ENCODE measurements at regions not wholly inside any gene's neighbourhood (a gene's known extent, or its start where the extent isn't known, plus 50 kb on each side); places are given as distances from the start of the nearest gene placed in this dataset.
A peak's percentile ranks its signal among the peaks of the same experiment; 100 is the strongest.

DNA sequence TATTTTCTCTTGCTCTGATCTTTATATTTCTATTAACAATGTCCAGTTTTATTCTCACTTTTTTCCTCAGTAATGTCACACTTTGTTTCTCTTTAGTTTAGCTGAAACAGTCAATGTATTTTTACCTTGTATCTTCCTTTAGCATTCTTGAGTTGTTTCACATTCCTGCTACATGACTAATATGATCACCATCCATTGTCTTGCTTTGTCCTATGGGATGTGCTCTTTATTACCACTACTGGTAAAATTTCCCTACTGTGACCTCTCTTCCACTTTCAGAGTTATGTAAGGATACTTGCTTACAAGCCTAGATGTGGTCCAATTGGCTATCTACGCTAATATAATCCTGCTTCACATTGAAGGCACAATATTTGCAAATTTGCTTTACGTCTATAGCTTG, 457.9 kb downstream of the PIK3C3 start:
- no peak for DNase-seq

DNA sequence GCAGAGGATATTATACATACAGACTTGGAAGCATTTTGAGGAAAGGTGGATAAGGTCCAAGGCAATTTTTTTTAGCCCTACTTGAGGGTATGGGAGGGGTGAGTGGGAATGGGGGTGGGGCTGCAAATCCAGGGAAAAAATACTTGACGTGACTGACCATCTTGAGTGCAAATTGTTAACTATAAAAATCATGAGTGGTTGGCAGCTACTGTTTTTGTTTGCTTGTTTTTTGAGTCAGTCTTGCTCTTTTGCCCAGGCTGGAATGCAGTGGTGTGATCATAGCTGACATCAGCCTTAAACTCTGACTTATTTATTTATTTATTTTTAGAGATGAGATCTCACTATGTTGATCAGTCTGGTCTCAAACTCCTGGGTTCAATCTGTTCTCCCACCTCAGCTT, 458.8 kb downstream of the PIK3C3 start:
- DNase-seq = no peak

DNA sequence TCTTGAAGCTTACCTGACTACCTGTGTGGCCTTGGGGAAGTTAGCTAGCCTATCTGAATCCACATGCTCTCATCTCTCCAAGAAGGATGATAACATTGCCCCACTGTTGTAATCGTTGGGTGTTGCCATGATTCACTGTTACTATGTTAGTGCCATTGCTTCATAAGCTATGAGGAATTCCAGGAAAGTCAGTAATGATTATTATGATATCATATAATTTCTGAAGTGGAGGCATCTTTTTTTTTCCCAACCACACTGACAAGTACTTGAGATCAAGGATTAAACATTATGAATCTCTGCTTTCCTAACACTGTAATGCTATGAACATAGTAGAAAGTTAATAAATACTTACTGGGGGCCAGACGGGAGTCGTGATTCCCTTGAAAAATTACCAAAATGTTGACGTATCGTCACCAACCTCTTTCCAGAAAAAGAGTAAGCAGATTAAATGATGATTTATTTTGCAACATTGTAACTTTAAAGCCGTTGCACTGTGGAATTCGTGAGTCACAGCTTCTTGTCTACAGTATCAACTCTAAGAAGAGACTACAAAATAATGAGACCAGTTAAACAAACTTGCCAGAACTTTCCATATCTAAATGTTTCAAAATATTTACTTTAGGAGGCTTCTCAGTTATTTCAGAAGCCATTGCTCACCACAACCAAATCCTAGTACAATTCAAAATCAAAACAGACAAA, 459.9 kb downstream of the PIK3C3 start:
- no peak for DNase-seq

DNA sequence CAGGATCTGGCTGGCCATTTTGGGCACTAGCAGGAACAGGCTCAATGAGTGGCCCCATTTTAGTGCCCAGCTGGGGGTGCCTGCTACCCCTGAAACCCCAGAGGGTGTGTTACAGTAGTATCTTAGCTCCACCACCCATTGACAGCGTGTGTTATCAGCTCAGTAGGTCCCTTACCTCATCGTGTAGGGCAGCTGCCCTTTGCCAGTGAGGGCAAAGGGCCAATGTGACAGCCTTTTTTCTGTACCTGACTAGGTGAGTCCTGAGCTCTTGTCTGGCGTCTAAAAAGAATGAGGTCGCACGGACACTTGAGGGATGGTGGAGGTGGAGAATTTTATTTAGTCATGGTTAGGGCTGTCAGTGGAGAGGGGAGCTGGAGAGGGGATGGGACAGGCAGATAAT, 462.2 kb downstream of the PIK3C3 start:
- DNase-seq = no peak

DNA sequence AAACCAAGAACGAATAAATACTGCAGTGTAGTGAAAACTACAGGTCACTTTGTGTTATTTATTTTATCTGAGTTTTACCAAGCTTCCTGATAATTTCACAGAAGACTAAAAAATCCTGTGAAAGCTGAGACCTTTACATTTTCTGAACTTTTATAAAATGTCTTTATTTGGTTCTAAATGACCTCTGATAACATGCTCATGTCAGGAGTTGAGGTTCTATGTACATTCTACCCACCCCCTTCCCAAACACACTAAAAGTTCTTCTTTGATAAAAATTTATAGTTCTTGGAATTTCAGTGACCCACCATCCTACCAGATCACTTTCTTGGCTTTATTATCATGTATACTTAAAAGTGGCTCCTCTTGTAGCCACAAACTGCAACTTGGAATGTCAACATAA, 463.1 kb downstream of the PIK3C3 start:
- DNase-seq = no peak

DNA sequence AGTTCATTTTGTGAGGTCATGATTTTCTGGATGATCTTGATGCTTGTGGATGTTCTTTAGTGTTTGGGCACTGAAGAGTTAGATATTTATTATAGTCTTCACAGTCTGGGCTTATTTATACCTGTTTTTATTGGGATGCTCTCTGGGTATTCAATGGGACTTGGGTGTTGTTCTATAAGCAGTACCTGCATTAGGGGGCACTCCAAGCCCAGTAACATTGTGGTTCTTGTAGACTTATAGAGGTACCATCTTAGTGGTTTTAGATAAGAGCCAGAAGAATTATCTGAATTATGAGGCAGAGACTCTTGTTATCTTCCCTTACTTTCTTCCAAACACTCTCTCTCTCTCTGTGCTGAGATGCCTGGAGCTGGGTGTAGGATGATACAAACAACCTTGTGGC, 470.0 kb downstream of the PIK3C3 start:
- DNase-seq = no peak

DNA sequence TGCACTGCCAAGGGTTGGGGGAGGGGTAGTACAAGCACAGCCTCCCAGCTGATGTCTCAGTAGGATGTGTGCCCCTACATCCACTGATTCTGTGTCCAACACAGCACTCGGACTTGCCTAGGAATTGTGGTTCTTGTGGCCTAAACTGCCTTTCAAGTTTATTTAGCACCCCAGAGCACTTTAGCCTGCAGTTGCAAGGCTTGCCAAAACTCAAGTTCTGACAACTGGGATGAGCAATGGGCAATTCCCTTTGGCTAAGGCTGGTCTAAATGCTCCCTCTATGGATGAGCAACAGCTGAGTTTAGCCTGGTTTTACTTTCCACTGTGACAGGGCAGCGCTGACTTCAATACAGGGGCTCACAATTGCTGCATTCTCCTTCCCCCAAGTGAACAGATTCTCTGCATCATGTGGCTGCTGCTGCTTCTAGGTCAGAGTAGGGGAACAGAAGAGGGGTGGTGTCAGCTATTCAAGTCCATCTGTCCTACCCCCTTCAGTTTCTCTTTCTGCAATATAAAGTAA, 471.5 kb downstream of the PIK3C3 start:
- no peak for DNase-seq

DNA sequence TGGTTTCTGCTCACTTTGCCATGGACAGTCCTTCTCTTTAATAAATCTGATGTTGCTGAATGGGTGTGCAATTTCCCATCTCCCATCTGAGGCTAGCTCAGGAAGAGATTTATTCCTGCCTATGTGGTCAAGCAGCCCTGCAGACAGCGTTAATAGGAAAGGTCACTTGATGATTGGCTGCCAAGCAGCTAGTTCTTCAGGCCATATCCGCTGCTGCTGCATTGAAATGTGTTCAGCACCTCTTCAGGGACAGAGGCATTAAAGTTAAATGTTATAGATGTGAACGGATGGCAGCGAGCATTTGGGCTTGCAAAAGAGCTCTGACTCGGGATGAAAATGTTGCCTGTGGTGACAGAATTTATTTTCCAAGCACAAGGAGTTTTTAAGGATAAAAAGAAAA, 474.2 kb downstream of the PIK3C3 start:
- DNase-seq = peak; percentile 18

DNA sequence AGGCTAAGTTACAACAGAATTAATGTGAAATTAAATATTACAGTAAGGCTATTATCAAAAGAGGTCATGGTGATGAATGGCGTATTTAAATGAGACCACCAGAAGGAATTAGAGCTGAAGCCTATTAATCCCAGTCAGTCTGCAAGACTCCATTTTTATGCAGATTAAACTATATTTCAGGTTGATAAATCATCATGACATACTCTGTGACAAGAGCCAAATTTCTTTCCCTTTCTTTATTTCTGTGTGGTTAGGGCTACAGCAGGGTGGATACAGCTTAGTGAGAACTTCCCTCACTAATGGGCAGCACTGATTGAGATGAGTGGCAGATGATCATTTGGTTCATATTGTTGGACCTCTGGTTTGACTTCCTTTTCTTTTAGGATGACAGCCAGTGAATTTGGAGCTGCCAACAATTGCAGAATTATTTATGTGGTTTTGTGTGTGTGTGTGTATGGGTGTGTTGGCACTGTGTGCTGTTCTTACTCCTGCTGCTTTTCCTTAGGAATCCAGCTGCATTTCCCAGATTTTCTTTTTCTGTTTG, 481.3 kb downstream of the PIK3C3 start:
- DNase-seq = no peak

DNA sequence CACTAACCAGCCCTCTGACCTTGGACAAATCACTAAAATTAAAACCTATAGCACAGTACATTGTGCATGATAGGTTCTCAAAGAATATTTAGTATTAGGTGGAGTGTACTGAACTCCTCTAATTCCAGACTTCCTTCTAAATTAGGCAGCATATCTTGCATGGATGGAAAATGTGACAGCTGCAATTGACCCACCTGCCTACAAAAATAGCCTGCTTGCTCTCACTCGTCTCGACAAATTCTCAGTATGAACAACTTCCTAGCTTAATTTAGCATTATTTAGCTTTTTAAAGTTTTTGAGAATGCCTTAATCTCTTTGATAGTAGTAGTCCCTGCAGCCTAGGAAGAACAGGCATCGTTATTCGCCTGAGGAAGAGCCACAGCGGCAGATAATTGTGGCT, 482.0 kb downstream of the PIK3C3 start:
- no peak for DNase-seq

DNA sequence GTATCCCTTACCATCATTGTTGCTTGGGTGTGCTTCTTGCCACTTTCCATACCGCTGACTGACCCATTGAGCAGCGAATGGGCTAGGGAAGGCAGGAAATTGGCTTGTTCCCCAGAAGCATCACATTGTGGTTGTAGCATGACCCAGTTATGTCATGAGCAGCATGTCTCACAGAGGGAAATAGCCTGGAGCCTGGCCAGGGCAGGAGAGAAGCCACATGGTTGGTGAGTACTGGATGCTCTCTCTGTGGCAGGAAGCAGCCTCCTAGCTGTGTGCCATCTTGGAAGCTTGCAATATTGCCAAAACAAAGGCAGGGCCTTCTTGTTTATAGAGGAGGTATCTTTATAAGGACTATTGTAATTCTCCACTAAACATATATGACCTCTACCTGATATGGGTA, 482.6 kb downstream of the PIK3C3 start:
- DNase-seq = peak; percentile 55

DNA sequence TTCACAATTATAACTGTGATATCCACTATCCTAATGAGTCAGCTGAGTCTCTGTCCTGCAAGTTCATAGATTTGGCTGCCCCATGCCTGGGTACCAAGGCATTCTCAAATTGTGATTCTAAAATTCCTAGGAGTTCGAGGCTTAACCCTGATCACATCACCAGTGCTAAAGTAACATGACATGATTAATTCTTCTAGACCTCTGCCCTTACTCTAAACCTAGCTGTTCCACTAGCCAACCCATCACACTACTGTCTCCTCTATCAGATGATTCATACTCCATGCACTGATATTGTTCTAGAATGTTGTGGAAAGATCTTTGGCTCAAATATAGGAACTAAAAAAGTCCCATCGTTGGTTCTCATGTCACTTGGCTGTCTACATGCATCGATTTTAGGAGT, 487.6 kb downstream of the PIK3C3 start:
- DNase-seq = no peak

DNA sequence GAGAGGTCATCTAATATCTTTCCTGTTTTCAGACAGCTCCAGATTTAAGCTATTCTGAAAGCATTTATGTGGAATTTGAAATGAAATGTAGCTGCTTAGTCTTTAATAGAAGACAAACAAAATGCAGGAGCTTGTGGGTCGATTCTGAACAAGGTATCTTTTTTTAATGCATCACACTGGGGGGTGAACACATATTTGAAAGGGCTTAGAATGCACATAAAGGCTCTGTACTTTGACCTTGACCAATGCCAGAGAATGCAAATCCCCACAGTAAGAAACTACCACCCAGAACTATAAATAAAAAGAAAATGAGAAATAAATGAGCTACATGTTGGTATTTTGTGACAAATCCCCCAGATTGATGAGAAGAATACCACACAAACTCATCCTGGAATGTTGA, 489.3 kb downstream of the PIK3C3 start:
- DNase-seq = no peak

DNA sequence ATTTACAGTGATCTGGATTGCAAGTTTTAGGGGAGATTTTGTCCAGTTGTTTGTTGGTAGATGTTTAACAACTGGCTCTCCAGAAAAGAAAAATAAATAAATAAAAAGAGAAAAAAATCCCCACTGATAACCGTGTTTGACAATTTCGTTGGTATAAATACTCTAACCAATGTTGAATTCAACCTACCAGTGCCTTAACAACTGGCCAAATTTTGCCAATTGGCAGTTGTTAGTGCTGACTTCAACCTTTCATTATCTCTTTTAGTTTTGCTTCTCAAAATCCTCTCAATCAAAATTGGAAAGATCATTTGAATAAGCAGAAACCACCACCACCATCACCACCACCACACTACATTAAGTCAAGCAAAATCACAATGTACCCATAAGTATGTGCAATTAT, 490.3 kb downstream of the PIK3C3 start:
- DNase-seq = no peak

DNA sequence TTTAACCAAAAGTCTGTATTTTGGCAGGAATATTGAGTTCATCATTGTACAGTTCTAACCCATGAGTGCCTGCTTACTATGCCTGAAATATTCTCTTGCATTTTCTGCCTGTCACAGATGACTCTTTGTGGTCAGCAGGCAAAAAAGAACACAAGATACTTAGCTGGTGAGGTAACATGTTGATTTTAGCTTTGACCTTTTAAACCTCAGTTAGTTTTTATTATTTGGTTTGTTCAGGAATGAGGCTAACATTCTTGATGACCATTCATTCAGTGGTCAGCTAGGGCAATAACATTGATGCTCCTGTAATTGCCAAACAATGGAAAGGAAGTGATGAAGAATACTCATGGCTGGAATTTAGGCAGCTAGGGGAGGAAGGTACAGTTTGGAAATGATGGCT, 491.2 kb downstream of the PIK3C3 start:
- no peak for DNase-seq

DNA sequence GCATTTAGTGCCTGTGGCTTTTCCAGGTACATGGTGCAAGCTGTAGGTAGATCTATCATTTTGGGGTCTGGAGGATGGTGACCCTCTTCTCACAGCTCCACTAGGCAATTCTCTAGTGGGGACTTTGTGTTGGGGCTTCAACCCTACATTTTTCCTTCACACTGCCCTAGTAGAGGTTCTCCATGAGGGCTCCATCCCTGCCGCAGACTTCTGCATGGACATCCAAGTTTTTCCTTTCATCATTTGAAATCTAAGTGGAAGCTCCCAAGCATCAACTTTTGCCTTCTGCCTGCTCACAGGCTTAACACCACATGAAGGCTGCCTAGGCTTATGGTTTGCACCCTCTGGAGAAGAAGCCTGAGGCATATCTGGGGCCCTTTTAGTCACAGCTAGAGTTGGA, 492.7 kb downstream of the PIK3C3 start:
- no peak for DNase-seq

DNA sequence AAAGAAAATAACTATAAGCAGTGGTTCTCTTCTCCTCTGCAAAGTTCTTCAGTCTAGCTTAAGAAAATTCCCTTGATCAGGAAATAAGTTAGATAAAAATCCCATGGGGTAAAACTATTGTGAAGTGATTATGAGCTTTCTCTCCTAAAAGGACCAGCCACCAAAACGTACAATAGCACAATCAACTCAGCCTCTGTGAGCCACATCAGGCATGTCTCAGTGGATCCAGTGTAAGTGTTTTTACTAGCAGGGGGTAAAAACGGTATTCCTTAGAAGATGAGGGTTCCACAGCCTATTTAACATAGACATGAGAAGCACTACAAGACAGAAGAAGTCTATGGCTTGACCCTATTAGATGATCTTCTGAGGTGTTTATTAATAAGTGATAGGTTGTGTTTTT, 503.2 kb downstream of the PIK3C3 start:
- DNase-seq = no peak

DNA sequence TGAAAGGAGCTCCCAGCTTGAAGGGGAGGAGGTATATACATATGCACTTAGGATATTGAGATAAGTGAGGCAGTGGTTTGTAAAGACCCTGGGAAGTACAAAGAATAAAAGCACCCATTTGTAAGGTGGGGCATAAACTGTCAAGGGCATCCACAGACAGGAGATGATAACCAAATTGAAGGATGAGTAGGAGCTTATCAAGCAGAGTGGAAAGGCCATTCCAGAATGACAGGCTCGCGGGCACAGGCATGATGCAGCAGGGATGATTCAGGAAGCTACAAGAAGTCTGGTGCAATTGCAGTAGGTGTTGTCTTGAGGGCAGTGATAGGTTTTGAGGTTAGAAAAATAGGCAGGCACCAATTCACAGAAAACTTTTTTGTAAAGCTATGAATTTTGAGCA, 504.8 kb downstream of the PIK3C3 start:
- DNase-seq = no peak

DNA sequence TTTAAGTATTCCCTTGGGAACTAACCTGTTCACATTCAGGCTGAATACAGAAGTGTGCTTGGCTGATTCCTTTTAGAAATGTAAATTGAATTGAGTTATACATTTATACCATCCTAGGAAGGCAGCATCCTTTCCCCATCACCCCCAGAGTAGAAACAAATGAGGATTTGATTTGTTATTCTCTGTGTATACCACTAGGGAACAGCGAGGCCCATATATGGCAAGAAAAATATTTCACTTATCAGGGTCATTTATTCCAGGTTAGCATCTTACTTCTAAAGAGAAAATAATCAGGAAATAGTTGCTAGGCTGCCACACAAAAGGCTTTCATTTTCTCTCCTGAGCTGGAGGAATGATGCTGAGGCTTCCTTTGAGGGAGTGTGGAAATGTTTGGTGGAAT, 516.9 kb downstream of the PIK3C3 start:
- DNase-seq = no peak

DNA sequence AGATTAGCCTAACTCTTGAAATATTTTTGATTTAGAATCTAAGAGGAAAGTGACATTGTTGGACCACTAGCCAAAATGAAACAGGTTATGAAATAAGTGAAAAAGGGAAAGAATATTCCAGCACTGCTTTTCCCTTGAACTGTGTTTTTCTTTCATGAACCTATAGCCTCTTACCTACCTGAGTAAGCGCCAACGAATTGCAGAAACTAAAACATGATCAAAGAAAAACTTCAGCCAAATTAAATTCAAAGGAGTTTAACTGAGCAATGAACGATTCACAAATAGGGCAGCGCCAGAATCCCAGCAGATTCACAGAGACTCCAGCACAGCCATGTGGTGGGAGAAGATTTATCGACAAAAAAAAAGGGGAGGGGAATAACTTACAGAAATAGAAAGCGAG, 518.6 kb downstream of the PIK3C3 start:
- no peak for DNase-seq

DNA sequence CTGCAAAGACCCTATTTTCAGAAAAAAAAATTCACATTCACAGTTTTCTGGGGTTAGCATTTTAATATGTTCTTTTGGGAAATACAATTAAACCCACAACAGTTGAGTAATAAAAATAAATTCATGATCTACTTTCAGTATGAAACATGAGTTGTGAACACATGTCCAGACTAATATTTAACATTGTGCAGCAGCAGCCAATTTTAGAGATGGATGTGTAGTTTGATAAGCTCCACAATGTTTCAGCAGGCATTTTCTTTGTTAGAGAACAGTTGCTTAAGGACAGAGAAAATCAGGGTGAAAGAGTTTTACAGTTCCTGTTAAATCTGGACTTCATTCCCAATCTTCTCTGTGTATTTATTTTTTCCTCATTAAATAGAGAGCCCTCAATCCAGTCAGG, 519.5 kb downstream of the PIK3C3 start:
- no peak for DNase-seq

DNA sequence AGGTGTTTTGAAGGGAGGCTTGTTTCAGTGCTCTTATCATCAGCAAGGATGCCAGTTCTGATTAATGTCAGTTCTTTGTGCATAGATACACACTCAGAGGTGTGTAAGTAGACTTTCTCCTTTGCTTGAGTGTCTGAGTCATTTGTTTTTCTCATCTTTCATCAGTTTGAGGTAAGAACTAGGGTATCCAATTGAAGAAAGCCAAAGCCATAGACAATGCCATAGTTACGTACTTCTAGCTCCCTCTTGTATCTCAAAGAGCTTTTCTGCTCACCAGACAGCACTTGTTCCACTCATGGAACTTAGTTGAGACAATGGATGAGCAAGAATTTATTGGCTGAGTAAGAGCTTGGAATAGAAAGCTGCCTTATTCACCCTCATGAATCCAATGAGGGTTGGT, 520.1 kb downstream of the PIK3C3 start:
- no peak for DNase-seq

DNA sequence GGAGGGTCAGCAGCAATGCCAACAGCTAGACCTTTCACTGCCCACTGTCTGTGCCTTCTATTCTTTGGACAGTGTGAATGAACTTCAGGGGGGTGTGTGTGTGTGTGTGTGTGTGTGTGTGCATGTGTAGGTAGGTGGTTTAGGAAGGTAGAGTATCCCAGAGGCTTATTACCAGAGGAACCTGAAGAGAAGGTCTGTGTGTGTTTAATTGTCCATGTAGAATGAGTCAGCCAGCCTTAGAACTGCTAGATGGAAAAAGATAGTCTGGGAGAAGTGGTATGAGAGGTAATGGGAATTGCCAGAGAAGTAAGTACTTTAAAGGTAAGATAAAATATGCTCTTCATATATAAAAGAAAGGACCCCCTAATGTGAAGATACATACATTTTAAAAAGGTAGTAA, 522.2 kb downstream of the PIK3C3 start:
- no peak for DNase-seq

DNA sequence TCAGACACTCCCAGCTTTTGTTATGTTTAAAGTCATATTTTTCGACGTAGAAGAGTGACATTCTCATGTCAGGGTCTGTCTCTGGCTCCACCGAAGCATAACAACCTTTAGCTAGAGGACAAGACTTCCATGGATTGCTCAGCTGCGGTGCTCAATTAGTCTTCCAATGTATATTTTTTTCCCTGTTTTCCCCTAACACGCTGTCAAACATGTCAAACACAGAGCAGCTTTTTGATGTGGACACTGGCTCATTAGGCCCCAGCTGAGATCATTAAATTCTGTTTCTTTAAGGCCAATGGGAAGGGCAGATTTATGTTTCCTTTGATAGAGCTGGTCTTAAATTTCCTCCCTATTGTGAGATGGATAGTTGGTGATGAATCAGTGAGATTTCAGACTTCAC, 525.4 kb downstream of the PIK3C3 start:
- peak; percentile 29 for DNase-seq

DNA sequence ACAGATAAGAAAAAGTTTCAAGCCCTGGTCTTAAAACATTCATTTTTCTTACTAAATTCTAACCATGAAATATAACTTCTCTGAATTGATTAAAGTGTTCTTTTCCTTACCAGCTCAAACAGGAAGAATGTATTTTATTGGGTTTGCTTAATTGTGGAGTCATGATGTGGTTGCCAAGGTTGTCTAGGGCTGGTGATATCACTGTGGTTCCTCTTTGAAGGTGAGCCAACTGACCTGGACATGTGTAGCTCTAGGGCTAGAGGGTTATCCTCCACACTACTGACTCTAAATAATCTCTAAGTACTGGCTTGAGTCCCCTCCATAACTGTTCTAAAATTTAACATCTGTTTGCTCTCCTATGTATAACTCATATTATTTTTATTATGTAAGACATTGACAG, 529.6 kb downstream of the PIK3C3 start:
- DNase-seq = no peak
